ENCODE measurements at regions not wholly inside any gene's neighbourhood (a gene's known extent, or its start where the extent isn't known, plus 50 kb on each side); places are given as distances from the start of the nearest gene placed in this dataset.

DNA sequence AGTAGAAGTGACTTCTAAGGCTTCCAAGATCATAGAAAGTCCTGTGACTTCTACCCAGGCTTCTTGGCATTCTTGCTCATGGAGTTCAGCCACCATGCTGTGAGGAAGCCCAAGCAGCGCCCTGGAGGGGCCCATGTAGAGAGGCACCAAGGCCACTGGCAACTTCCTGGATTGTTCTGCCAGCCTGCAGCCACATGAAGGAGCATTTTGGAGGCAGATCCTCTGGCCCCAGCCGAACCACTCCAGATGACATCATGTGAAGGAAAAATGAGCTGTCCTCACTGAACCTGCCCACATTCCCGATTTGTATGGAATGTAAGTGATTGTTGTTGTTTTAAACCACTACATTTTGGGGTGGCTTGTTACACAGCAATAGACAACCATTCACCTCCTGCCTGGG is 51.5 kb upstream of the MNX1 start:
- no peak for DNase-seq (ENCODE audit: low spot score)

DNA sequence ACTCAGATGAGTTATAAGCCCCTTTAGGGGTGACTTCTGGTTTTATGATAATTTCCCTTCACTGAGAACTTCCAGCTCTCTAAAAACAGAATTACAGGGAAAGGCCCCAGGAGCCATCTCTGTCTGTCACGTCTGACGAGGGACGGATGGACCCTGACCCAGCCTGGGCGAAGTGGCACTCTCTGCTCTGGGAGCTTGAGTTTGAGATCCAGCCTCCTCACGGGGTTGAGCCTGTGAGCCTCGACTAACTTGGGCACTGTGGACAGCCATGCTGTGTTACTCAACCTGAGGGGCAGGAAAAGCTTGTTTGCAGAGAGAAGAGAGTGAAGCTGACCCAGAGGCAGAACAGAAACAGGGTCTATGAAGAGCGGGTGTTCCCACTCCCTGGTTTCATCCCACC is 54.6 kb upstream of the MNX1 start:
- DNase-seq (ENCODE audit: low spot score), result no peak

DNA sequence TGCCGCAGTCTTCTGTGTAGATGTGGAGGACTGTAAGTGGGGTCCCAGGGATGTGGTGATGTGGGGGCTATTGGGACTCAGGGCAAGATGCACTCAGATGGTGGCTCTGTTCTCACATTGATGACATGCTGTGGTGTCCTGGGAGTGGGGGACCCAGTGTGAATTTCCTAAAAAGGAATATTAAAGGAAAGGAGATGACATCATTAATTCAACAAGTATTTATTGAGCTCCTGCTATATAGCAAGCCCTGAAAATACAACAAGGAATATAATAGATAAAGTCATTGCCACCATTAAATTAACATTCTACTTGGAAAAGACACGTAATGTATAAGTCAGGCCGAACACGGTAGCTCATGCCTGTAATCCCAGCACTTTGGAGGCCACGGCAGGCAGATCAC is 61.9 kb upstream of the MNX1 start:
- DNase-seq (ENCODE audit: low spot score), result no peak

- DNase-seq (ENCODE audit: low spot score), result no peak
Measured at GRCh38 chr7:157073335-157073734, 62.9 kb upstream of the MNX1 start.

GRCh38 chr7:157073949-157074624 is 63.6 kb upstream of the MNX1 start:
- DNase-seq (ENCODE audit: low spot score), result no peak

DNA sequence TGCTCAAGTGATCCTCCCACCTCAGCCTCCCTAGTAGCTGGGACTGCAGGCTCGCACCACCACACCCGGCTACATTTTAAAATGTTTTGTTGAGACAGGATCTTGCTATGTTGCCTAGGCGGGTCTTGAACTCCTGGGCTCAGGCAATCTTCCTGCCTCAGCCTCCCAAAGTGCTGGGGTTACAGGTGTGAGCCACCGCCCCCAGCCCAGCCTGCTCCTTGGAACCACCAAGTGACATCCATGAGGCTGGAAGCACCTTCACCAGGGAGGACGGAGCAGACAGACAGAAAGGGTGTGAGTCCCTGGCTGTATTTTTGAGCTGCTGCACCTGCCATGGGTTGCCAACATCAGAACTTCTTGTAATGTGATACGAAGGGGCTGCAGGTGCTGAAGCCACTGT is 62.3 kb upstream of the UBE3C start:
- no peak for DNase-seq (ENCODE audit: low spot score)

DNA sequence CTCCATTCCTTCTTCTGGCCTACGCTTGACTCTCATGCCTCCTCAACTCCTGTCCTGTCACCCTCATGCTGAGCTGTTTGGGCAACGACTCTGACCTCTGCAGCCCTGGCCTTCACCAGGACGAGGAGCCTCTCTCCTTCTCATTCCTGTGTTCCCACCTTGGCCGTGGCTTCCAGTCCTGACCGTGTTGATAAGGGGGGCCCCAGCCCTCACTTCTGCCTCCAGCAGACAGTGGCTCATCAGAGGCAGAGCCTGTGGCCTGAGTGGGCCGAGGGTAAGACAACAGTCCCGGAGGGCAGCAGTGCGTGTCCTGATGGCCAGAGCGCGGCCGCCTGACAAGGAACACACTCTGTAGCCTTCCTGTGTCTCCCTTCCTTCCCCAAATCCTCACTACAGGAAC is 61.7 kb upstream of the UBE3C start:
- DNase-seq (ENCODE audit: low spot score), result no peak

GRCh38 chr7:157077986-157078644 is 60.6 kb upstream of the UBE3C start:
- peak; percentile 68 for DNase-seq (ENCODE audit: low spot score)

- no peak for DNase-seq (ENCODE audit: low spot score)
Measured at GRCh38 chr7:157079116-157079515, 59.6 kb upstream of the UBE3C start.

- peak; percentile 2 for DNase-seq (ENCODE audit: low spot score)
Measured at GRCh38 chr7:157080111-157080730, 58.5 kb upstream of the UBE3C start.

GRCh38 chr7:157086508-157087187 is 52.1 kb upstream of the UBE3C start:
- DNase-seq (ENCODE audit: low spot score), result no peak

DNA sequence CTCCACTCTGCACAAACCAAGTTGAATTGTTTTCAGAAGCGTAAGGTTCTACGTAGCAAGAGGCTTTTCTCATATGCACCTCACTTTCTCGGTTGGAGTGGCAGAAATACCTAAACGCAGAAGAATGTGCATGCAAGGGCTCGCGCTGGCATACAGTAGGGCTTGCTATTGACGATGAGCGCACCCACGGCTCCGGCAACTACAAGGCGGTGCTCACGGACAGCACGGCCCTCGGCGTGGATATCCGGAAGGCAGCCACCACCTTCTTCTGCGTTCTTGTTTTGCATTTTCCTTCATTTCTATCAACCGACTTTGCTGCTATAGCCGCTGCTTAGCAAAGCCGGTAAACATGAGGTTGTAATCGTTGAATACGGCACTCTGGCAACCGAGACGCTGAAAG is 51.1 kb upstream of the UBE3C start:
- DNase-seq (ENCODE audit: low spot score), result no peak

GRCh38 chr7:157088136-157088535 is 50.6 kb upstream of the UBE3C start:
- peak; percentile 6 for DNase-seq (ENCODE audit: low spot score)
